ENCODE measurements at regions not wholly inside any gene's neighbourhood (a gene's known extent, or its start where the extent isn't known, plus 50 kb on each side); places are given as distances from the start of the nearest gene placed in this dataset.

- TF ChIP-seq, protein P1, sequence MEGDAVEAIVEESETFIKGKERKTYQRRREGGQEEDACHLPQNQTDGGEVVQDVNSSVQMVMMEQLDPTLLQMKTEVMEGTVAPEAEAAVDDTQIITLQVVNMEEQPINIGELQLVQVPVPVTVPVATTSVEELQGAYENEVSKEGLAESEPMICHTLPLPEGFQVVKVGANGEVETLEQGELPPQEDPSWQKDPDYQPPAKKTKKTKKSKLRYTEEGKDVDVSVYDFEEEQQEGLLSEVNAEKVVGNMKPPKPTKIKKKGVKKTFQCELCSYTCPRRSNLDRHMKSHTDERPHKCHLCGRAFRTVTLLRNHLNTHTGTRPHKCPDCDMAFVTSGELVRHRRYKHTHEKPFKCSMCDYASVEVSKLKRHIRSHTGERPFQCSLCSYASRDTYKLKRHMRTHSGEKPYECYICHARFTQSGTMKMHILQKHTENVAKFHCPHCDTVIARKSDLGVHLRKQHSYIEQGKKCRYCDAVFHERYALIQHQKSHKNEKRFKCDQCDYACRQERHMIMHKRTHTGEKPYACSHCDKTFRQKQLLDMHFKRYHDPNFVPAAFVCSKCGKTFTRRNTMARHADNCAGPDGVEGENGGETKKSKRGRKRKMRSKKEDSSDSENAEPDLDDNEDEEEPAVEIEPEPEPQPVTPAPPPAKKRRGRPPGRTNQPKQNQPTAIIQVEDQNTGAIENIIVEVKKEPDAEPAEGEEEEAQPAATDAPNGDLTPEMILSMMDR (conservative IDR thresholded peaks at IDR 0.05), result no peak
- no peak for TF ChIP-seq ZFX (IDR thresholded peaks at IDR 0.05)
These were observed 114.4 kb downstream of the ZNF664 start for GRCh38 chr12:124087266-124088051.
